GM19467 (cell line): ENCODE measurements at regions not wholly inside any gene's neighbourhood (a gene's known extent, or its start where the extent isn't known, plus 50 kb on each side); places are given as distances from the start of the nearest gene placed in this dataset.
"Not testable (repeated sequence)": the region's sequence is repeated elsewhere in the genome, so short reads cannot be mapped to it uniquely, and the experiment has no call there.

ENCODE experiments used
- ATAC-seq: cut with Tn5 transposase; IDR thresholded peaks from one replicate; pipeline ENCODE4 v1.9.1; 2021; ENCODE audit warnings: mild to moderate bottlenecking, moderate library complexity; ENCODE audit not compliant: unreplicated experiment

DNA sequence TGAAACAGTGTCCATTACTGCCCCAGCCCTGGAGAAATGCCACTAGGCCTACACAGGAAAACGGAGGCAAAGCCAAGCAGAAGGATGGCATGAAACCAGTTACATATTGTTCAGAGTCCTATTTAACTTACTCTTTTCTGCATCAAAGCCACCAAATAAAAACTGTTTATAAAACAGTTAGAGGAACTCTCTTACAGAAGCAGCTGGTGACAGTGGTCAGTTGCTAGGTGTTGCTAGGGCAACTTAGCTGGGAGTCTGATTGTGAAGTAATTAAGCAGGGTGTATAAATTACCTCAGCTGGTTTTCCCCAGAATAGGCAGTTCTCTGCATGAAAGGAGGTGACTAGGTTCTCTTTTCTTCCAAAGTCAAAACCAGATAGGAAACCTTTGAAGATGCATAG lies 115.6 kb upstream of the ZBED5 start:
- no peak for ATAC-seq

DNA sequence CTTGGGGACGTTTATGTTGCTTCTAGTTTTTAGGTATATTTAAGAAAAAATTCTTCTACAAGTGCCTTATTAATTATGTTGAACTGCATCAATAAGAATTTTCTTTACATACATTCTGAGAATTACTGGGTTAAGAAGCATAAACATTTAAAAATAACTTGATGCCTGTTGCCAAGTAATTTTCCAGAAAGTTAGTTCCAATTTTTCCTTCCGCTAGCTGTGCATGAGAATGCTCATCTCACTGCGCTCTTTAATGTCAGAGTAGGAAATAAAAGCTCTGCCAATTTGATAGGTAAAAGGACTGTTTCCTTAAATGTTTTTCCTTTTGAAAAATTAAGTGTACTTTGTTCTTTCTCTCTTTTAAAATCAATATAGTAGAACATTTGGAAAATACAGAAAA lies 113.1 kb upstream of the ZBED5 start:
- ATAC-seq = no peak

DNA sequence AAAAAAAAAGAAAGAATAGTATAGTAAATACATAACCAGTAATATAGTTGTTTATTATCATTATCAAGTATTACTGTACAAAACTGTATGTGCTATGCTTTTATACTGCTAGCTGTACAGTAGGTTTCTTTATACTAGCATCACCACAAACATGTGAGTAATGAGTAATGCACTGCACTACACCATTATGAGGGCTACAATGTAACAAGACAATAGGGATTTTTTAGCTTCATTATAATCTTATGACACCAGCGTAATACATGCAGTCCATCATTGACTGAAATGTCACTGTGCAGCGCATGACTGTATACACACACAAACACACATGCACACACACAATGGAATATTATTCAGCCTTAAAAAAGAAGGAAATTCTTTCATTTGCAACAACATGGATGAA lies 111.5 kb upstream of the ZBED5 start:
- ATAC-seq = no peak

DNA sequence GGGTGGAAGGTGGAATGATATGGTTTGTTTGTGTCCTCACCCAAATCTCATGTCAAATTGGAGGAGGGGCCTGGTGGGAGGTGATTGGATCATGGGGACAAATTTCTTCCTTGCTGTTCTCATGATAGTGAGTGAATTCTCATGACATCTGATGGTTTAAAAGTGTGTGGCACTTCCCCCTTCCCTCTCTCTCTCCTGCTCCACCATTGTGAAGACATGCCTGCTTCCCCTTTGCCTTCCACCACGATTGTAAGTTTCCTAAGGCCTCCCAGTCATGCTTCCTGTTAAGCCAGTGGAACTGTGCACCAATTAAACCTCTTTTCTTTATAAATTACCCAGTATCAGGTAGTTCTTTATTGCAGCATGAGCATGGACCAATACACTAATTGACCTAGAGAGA lies 99.0 kb upstream of the ZBED5 start:
- not testable (repeated sequence) for ATAC-seq

DNA sequence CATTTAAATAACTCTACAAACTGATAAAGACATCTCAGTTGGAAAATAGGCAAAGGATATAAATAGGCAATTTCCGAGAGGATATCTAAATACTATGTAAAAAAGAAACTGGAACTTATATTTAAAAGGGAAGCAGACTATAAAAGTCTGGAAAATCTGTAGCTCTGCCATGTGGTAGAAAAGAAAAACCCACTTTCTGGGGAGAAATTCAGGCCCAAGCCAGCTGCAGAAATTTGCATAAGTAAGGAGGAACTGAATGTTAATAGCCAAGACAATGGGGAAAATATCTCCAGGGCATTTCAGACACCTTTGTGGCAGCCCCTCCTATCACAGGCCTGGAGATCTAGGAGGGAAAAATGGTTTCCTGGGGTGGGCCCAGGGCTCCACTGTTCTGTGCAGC lies 97.8 kb upstream of the ZBED5 start:
- no peak for ATAC-seq

DNA sequence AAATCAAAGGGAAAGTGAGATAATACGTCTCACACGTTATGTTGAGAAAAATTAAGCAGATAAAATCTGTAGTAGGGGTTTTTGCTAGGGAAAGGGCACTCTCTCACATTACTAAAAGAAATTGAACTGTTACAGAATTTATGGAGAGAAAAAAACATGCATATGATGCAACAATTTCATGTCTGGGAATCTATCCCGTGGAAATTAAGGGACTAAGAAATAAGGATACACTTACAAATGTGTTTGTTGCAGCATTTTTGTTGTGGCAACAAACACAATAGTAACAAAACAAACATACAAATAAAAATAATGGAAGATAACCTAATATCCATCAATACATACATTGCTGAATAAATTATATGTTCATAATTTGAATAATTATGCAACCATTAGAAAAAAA lies 96.3 kb upstream of the ZBED5 start:
- no peak for ATAC-seq

DNA sequence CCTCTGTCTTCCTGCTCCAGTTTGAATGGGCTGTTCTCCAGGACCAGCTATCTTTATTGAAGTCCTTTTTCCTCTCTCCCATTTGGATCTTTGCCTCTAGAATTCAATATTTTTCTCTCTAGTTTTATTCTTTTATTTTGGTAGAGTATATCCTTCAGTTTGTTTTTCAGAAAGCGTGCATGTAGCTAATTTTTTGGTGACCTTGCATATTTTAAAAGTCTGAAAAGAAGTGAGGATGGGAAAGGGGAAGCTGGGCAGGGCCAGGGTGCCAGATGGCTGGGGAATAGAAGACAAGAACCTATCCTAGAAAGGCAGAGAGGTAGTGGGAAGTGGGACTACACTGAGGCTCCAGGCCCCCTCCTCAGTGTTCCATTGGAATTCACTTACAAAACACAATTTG lies 95.0 kb upstream of the ZBED5 start:
- ATAC-seq = no peak

DNA sequence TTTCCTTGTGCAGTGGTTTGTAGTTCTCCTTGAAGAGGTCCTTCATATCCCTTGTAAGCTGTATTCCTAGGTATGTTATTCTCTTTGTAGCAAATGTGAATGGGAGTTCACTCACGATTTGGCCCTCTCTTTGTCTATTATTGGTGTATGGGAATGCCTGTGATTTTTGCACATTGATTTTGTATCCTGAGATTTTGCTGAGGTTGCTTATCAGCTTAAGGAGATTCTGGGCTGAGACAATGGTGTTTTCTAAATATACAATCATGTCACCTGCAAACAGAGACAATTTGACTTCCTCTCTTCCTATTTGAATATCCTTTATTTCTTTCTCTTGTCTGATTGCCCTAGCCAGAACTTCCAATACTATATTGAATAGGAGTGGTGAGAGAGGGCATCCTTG lies 90.1 kb upstream of the ZBED5 start:
- not testable (repeated sequence) for ATAC-seq

DNA sequence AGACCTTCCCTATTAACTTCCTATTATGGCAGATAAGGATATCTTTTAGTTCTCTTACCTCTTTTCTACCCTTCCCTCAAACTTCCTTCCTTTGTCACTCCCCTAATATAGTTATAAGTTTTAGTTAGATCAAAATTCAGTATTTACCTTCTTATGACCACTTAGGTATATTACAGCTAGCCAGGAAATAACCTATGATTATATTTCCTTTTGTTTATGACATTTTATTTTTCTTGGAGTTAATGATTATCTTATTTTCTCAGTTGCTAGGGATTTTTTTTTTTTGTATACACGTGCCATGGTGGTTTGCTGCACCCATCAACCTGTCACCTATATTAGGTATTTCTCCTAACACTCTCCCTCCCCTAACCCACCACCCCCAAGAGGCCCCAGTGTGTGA lies 88.2 kb upstream of the ZBED5 start:
- ATAC-seq = no peak

DNA sequence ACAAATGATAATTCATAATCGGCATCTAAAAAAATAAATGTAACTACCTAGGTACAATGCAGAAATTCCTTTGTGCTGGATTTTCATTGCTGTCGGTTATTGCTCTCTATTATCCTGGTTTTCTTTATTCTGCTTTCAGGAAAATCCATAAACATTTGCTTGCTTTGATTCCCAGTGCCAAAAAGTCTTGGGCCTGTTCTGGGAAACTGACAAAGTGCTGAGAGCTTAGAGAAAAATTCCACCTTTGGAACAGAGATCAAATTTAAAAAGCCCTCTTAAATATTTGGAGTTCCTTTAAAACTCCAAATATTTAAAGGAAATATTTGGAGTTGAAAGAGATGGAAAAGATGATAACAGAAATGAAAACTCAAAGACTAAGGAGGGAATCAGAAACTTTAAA lies 87.3 kb upstream of the ZBED5 start:
- no peak for ATAC-seq

DNA sequence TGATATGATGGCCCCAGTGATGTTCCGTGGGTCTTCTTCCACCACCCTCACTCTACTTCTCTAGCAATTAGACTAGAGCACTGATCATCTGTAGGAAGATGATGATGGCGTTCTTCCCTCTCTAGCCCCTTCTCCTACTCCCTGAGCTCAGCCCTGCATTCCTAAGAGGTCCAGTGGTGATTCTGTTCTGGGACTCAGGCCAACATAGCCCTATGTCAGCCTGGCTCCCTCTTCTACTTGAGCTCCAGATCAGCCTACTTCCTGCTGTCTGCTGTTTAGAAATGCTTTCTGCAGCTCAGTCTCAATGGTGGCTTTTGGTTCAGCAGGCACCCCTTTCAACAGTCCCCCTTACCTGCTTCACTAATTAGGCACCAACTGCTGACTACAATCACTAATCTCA lies 86.1 kb upstream of the ZBED5 start:
- ATAC-seq = no peak

DNA sequence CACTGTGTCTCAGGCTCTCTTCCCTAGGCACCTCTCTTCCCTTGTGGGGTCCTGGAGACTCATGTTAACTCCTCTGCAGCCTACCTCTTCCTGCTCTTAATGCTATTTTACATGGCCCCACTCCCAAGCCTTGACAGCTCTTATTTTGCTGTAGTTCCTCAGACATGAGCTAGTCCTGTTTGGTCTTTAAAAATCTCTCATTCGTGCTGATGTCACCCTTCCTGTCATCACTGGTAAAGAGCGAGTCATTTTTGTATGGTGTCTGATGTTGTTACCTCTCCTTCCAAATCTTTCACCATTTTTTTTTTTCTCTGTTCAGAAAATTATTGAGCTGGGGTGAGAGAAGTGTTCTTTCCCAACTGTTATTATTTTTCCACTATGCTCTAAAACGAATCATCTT lies 84.8 kb upstream of the ZBED5 start:
- no peak for ATAC-seq

DNA sequence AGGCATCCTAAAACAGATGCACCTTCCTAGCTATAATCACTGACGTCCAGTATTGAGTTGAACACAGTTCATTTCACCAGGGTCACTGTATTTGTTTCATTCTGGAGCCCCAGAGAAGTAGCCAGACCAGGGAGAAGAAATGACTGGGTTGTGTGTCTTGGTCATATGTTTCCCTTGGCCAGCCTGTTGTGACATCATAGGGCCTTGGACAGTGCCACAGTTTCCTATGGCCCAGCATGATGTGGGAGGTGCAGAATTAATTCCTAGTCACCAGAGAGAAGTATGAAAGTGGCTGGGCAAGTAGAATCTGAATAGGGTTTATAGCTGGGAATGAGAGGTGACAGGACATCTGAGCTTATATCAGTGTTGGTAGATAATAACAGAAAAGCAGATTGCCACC lies 84.0 kb upstream of the ZBED5 start:
- ATAC-seq = no peak

DNA sequence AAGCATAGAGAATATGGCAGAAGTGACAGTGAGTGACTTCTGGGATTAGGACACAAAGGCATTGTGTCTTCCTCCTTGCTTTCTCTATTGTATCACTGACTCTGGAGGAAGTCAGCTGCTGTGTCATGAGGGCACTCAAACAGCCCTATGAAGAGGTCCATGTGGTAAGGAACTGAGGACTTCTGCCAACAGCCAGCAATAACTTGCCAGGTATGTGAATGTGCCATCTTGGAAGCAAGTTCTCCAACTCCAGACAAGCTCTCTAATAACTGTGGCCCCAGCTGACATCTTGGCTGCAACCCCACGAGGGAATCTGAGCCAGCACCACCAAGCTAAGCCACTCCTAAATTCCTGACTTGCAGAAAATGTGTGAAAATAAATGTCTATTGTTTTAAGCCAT lies 83.6 kb upstream of the ZBED5 start:
- ATAC-seq = no peak

DNA sequence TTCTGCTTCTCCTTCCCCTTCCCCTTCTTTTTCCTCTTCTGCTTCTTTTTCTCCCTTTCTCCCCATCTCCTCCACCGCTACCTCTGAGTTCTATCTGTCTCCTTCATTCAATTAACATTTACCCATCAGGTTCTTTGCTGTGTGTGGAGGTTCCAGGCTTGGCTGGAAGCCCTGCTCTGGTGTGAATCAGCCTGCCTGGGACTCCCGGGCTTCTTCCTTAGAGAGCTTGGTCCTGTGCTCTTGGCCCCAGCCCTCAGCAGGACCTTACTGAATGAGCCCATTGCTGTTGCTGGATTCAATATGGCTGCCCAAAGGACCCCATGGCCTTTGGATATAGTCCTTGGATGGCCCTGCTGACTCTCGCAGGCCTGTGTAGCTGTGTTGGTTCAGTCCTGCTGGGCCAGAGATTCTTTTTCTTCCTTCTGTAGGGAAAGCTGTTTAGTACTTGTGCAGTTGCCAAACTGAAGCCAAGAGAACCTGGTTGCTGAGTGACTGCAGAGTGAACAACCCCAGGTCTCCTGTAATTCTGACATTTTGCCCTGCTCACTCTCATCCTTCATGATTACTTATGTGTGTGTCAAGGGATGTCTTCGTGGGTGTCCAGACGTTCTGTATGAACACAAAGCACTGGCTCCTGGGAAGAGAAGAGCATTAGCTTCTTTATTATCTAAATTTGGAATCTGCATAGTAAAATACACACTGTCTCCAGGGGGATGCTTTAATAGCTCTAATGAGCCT lies 81.0 kb upstream of the ZBED5 start:
- no peak for ATAC-seq

DNA sequence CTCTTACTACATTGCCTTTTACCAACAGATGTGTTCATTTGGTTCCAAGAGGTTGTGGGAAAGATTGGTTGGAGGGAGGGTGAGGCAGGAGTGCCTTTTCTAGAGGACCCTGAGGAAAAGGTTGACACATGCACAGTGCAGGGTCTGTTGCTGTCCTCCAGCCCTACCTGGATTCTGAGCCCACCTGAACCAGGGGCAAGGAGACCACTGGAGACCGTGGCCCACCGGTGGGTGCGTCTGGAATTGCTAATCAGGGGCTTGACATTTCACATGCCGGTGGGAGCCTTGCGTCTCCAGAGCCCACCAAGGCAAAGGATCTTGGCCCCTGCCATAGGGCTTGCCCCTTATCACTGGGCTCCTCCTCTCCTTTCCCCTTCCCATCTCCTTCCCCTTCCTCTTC lies 80.4 kb upstream of the ZBED5 start:
- ATAC-seq = no peak

DNA sequence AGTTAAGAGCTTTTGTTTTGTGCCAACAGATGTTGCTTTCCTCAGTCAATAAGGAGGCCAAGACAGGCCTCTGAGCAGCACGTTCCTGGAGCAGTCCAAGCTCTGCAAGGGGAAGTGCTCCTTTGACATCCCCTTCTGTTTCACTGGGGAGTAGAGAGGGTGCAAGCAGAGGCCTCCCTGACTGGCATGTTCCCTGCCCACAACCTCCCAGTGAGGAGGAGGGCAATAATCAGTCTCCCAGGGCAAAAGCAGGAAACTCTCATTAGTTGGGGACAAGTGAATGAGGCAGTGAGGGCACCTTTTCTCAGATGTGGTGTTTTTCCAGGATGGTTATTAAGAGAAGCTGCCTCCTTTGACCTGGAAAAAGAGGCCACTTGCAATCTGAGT lies 79.5 kb upstream of the ZBED5 start:
- no peak for ATAC-seq

DNA sequence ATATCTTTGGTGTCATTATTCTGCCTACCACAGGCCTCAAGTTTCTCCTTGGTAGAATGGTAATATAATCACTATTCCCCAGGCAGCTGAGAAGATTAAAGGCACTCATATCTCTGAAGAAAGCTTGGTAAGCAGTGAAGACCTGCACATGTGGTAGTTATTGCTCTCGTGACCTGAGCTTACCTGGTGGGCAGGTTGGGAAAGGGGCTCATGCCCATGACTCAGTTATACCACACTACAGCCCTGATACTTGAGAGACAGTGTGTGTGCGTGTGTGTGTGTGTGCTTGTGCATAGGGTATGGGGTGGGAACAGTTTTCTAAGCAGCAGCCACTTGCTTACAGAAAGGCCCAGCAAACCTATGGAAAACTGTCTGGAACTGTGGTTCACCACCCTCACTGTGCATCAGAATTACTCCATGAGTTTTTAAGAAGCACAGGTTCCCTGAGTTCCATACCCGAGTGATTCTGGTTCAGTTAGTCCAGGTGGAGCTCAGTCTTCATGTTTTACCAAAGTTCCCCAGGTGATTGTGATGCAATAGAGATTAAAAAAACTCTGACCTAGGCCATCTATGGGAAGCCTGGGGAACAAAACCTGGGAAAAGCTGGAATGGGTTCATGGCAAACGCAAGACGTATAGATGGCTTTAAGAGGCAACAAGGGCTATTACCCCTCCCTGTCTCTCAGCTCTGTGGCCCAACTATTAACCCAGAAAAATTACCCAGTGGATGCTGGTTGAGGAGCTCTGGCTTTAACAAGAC lies 79.0 kb upstream of the ZBED5 start:
- no peak for ATAC-seq

DNA sequence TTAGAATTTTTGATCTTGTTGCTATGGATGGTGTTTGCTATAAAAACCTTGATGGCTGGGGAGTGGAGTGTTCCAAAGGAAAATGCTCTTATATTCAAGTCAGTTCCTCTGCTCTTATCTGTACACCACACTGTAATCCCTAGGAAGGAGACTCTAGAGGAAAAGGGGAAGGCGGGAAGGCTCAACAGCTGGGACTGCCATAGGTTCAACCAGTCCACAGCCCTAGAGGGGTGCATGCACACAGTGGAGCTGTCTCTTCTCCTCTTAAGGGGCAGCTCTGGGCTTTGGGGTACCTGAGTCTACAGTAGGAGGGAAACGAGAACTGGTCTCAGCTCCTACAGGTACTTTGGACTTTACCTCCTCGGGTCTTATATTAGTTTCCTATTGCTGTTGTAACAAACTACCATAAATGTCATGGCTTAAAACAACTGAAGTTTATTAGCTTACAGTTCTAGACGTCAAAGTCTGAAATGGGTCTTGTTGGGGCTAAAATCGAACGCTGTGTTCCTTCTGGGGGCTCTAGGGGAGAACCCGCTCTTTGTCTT lies 77.2 kb upstream of the ZBED5 start:
- no peak for ATAC-seq

DNA sequence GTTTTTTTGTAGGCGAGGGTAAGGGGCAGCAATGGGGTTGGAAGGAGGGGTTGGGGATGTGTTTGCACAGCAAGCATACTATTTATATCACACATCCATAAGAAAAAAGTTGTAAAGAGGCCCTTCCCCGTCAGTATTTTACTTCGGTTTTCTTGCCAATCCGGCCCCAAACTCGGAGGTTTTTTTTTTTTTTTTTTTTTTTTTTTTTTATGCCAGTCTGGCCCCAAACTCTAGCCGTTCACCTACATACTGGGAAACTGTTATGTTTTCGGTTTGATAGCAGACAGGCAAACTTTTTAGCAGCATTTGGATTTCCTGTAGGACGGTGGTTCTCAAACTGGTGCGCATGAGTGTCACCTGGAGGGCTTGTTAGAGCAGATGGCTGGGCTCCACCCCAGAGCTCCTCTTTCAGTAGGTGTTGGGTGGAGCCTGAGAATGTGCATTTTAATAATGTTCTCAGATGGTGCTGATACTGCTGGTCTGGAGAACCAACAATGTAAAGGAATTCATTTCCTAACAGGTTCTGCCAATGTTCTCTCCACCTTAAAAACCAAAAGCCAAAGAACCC lies 76.5 kb upstream of the ZBED5 start:
- ATAC-seq = no peak

DNA sequence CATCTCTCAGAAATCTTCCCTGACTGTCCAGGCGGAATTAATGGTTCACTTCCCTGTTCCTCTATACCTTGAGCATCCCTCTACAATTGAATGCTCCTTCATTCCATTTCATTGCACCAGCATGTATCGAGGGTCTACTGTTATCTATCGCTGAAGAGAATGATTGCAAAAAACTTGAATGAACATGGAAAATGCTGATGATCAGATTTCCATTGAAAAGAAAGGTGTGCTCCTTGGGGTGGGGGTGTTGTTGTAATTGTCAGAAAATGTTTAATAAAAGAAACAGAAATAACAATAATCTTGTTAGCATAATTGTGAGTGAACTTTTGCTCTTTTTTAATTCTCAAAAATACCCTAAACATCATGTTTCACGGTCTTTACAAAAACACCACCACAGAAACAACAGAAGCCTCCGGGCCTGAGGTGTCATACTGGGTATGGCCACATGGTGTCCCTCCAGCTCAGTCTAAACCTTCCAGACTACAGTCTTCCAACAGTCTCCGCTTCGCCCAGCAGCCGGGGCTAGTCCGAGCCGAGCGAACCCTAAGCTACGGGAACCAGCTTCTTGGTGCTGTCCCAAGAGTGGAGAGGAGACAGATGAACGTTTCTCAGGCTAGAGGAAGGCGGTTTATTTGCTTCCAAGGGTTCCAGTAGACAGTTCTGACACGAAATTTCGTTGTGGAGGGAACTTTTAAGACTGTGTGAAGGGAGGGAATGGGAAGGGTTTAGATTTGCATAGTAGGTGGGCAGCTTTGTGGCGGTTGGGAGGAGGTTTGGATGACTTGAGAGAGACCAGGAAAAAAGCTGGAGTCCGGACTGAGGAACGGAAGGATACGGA lies 75.8 kb upstream of the ZBED5 start:
- ATAC-seq = peak; percentile 85
